ENCODE measurements at regions not wholly inside any gene's neighbourhood (a gene's known extent, or its start where the extent isn't known, plus 50 kb on each side); places are given as distances from the start of the nearest gene placed in this dataset.

- no TSS peak for BruUV-seq (replicated peaks)
- Histone ChIP-seq H3K79me2 (ENCODE audit: insufficient read depth, low read depth, low read length) (no peaks in the 10 kb centered on the region), H3K27ac (ENCODE audit: low read depth, low read length, poor library complexity, severe bottlenecking) (no peak overlapping the region), H3K4me1 (ENCODE audit: insufficient read depth, low read length, poor library complexity, severe bottlenecking) (no peaks in the 10 kb centered on the region), H4K20me1 (ENCODE audit: insufficient read depth, low read length) (no peaks in the 10 kb centered on the region), H3K4me2 (ENCODE audit: low read length) (no peak overlapping the region), H3K4me3 (ENCODE audit: low read depth, low read length, poor library complexity, severe bottlenecking) (no peak overlapping the region), H2AFZ (ENCODE audit: low read length) (no peak overlapping the region), H3K9me2 (ENCODE audit: insufficient read depth, low read length) (no peaks in the 10 kb centered on the region), H3K36me3 (ENCODE audit: insufficient read depth, low read length) (no peaks in the 10 kb centered on the region), H3K9me3 (ENCODE audit: low read length) (no peaks in the 10 kb centered on the region)
- no peak for DNase-seq (ENCODE audit: low spot score)
- ChIA-PET CTCF (ENCODE audit: unreplicated experiment) (no interaction called here), POLR2A (no interaction called here)
- intact Hi-C loops (cut with micrococcal nuclease; ENCODE audit: unreplicated experiment) = no loop called here
- no peak for TF ChIP-seq EZH2phosphoT487 (IDR thresholded peaks at IDR 0.05; ENCODE audit: borderline replicate concordance, low read depth, low read length)
- no peak for TF ChIP-seq CTCF (conservative IDR thresholded peaks at IDR 0.05; ENCODE audit: low read length)
These were observed 465.0 kb upstream of the ROBO1 start for GRCh38 chr3:80232760-80233159.

DNA sequence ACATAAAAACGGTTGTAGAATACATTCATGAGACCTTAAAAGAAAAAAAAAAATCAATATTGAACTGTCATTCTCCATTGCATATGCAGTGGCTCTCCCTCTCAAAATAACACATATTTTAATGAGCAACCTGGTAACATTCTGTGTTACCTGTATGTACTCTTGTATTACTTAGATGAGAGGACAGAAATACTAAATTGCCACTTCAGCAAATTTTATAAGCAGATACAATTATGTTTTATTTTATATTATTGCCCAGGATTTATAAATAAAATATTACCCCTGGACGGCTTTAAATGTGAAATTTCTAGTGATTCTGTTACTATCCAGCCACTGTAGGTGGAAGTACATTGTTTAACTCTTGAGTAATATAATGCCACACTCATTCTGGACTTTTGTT is 463.2 kb upstream of the ROBO1 start:
- TF ChIP-seq CTCF (conservative IDR thresholded peaks at IDR 0.05; ENCODE audit: low read length) (no peak), EZH2phosphoT487 (IDR thresholded peaks at IDR 0.05; ENCODE audit: borderline replicate concordance, low read depth, low read length) (no peak)
- H3K9me2 ChIP-seq (ENCODE audit: insufficient read depth, low read length) = no peaks in the 10 kb centered on the region
- no peaks in the 10 kb centered on the region for H3K9me3 ChIP-seq (ENCODE audit: low read length)
- ChIA-PET CTCF (ENCODE audit: unreplicated experiment) (no interaction called here), POLR2A (no interaction called here)
- no peak overlapping the region for H3K4me3 ChIP-seq (ENCODE audit: low read depth, low read length, poor library complexity, severe bottlenecking)
- no peak for DNase-seq (ENCODE audit: low spot score)
- H3K36me3 ChIP-seq (ENCODE audit: insufficient read depth, low read length) = no peaks in the 10 kb centered on the region
- no peaks in the 10 kb centered on the region for H3K79me2 ChIP-seq (ENCODE audit: insufficient read depth, low read depth, low read length)
- no peaks in the 10 kb centered on the region for H3K4me1 ChIP-seq (ENCODE audit: insufficient read depth, low read length, poor library complexity, severe bottlenecking)
- intact Hi-C loops (cut with micrococcal nuclease; ENCODE audit: unreplicated experiment) = no loop called here
- no peak overlapping the region for H3K4me2 ChIP-seq (ENCODE audit: low read length)
- H3K27ac ChIP-seq (ENCODE audit: low read depth, low read length, poor library complexity, severe bottlenecking) = no peak overlapping the region
- BruUV-seq (replicated peaks) = no TSS peak
- H4K20me1 ChIP-seq (ENCODE audit: insufficient read depth, low read length) = no peaks in the 10 kb centered on the region
- no peak overlapping the region for H2AFZ ChIP-seq (ENCODE audit: low read length)

- no TSS peak for BruUV-seq (replicated peaks)
- CTCF ChIA-PET (ENCODE audit: unreplicated experiment) = no interaction called here
- intact Hi-C loops (cut with micrococcal nuclease; ENCODE audit: unreplicated experiment) = no loop called here
These were observed 459.4 kb upstream of the ROBO1 start for GRCh38 chr3:80227216-80227615.

More at GRCh38 chr3:80227216-80227615, 459.4 kb upstream of the ROBO1 start:
- no peaks in the 10 kb centered on the region for H3K79me2 ChIP-seq (ENCODE audit: insufficient read depth, low read depth, low read length)
- no peak overlapping the region for H3K27ac ChIP-seq (ENCODE audit: low read depth, low read length, poor library complexity, severe bottlenecking)
- no peaks in the 10 kb centered on the region for H3K9me2 ChIP-seq (ENCODE audit: insufficient read depth, low read length)
- no peak overlapping the region for H3K4me3 ChIP-seq (ENCODE audit: low read depth, low read length, poor library complexity, severe bottlenecking)
- POLR2A ChIA-PET = no interaction called here
- DNase-seq (ENCODE audit: low spot score) = no peak
- H3K36me3 ChIP-seq (ENCODE audit: insufficient read depth, low read length) = no peaks in the 10 kb centered on the region
- no peak overlapping the region for H3K4me2 ChIP-seq (ENCODE audit: low read length)
- TF ChIP-seq EZH2phosphoT487 (IDR thresholded peaks at IDR 0.05; ENCODE audit: borderline replicate concordance, low read depth, low read length) (no peak), CTCF (conservative IDR thresholded peaks at IDR 0.05; ENCODE audit: low read length) (no peak)
- H4K20me1 ChIP-seq (ENCODE audit: insufficient read depth, low read length) = no peaks in the 10 kb centered on the region
- H3K9me3 ChIP-seq (ENCODE audit: low read length) = no peaks in the 10 kb centered on the region
- H3K4me1 ChIP-seq (ENCODE audit: insufficient read depth, low read length, poor library complexity, severe bottlenecking) = no peaks in the 10 kb centered on the region
- no peak overlapping the region for H2AFZ ChIP-seq (ENCODE audit: low read length)
